ENCODE measurements at regions not wholly inside any gene's neighbourhood (a gene's known extent, or its start where the extent isn't known, plus 50 kb on each side); places are given as distances from the start of the nearest gene placed in this dataset.

DNA sequence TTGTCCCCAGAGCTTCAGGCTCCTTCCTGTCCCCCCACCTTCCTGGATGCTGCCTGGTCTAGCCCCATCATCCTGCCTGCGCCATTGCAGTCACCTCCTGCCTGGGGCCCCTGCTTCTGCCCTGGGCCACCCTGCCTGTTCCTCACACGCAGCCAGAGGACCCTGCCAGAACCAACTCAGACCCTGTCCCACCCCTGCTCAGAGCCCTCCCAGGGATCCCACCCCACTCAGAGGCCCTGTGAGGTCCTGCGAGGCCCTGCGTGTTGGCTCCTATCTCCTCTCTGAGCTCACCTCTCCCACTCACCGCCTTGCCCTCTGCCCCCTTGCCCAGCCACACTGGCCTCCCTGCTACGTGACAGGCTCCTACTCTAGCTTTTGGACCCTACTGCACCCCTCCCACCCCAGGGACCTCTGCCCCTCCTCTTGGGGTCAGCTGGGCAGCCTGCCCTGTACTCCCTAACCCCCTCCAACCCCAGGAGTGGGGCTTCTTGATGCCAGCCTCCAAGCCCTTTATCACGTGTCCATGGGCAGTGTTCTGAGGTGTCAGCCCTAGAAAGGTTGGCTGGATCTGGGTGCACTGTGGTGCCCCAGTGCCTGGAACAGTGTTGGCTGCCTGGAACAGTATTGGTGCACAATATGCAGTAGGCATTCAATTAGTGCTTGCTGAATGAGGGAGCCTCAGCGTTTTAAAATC is 68.3 kb downstream of the CEBPB start:
- DNase-seq: no peak

GRCh38 chr20:50259705-50260478 is 69.3 kb downstream of the CEBPB start:
- DNase-seq: no peak

DNA sequence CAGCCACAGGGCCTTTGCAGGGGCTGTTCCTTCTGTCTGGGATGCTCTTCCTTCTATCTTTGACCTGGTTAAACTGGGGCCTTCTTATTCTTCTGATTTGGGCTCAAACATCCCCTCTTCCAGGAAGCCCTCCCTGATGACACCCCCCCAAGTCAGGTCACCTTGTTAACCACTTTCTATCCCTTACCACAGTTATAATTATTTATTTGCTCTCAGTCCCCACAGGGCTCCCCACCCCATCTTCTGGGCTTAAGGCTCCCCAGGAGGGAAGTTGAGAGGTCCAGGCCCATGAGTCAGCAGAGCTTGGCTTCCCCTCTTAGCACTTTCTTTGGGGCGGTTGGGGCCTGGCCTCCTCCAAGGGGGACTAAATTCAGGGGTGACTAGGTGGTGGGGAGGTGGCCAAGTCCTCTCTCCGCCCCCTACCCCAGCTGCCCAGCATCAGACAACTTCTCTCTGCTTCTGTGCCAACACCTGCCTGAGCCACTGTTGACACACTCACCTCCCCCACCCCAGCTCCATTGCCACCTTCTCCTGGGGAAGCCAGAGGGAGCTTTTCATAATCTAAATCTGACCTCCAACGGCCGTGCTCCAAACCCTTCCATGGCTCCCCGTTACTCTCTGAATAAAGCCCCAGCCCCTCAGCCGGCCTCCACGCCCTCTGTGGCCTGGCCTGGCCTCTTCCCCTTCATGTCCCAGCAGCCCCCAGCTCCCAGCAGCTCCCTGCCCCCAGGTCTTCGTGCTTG is 70.0 kb downstream of the CEBPB start:
- DNase-seq: no peak

- no peak for DNase-seq
Observed at GRCh38 chr20:50261471-50262212, 71.0 kb downstream of the CEBPB start.

- no peak for DNase-seq
Observed at GRCh38 chr20:50263831-50264230, 73.2 kb downstream of the CEBPB start.

GRCh38 chr20:50264534-50265145 is 74.0 kb downstream of the CEBPB start:
- no peak for DNase-seq

GRCh38 chr20:50265245-50265946 is 74.8 kb downstream of the CEBPB start:
- no peak for DNase-seq

DNA sequence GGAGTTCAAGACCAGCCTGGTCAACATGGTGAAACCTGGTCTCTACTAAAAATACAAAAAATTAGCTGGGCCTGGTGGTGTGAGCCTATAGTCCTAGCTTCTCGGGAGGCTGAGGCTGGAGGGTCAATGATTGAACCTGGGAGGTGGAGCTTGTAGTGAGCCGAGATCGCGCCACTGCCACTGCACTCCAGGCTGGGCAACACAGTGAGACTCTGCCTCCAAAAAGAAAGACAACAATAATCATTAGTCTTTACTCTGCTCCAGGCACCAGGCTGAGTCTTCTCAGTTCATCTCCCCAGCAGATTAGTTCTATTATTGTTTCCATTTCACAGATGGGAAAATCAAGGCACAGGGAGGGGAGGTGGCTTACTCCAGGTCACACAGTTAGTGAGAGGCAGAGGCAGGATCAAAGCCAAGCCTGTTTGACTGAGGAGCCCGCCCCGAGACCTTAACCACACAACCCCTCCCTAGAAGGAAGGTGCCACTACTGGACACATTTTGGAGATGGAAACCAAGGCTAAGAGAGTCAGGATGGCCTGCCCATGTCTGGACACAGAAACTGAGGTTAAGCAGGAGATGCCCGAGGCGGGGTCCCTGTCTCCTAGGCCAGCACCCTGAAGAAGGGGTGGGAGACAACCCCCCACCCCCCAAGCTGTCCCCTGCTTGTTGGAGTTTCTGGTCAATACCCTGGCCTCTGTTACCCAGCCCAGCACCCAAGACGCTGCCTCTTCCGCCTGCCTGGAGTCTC is 75.8 kb downstream of the CEBPB start:
- no peak for DNase-seq

- DNase-seq: peak; percentile 71
Observed at GRCh38 chr20:50267041-50267865, 76.6 kb downstream of the CEBPB start.

DNA sequence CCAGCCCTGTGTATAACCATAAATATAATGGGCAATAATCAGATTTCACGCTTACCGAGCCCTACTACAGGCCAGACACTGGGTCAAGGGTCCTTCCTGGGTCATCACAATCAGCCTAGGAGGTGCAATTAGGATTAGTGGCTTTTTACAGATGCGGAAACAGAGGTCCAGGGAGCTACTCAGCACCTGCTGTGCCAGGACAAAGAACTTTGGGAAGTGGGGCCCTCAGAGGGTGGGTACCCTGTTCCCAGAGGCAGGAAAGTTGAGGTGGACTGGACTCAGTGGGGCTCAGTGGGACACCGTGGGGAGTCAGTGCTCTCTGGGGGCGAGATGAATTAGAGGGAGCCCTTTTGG is 77.2 kb downstream of the CEBPB start:
- DNase-seq: no peak

GRCh38 chr20:50269091-50270033 is 78.7 kb downstream of the CEBPB start:
- DNase-seq: no peak

GRCh38 chr20:50270034-50270395 is 79.4 kb downstream of the CEBPB start:
- DNase-seq: no peak

DNA sequence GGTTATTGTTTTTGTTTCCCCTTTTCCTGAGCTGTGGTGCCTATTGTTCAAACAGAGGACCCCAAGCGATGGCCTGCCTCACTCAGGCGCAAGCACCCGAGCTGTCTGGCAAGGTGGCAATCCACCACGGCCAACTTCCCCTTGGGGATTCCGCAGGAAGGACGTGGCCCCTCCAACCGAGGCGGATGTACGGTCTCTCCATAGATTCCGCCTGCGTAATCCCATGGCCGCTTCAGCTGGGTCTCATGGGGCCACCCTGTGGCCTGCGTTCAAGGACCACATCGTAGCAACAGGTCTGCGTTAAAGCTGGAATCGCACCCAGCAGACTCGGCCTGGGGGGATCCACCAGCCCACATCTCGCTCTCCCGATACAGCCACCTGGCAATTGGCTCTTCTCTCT is 79.9 kb downstream of the CEBPB start:
- DNase-seq: no peak

- no peak for DNase-seq
Observed at GRCh38 chr20:50271176-50271575, 80.5 kb downstream of the CEBPB start.

DNA sequence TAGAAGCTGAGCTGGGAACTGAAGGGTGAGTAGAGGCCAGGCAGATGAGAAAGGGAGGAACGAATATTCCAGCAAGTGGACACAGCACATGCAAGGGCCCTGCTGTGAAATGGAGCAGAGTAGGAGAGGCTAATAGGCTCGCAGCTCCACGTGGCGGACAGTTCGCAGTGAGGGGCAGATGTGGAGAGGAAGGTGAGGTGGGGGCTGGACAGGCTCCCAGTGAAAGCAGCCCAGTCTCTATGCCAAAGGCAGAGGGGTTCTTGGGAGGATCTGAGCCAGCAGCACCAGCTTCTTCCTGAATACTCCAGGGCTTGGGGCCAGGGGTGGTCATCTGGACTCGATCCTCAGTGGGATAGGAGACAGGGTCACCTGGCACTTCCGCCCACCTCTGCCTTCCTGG is 81.0 kb downstream of the CEBPB start:
- DNase-seq: no peak

DNA sequence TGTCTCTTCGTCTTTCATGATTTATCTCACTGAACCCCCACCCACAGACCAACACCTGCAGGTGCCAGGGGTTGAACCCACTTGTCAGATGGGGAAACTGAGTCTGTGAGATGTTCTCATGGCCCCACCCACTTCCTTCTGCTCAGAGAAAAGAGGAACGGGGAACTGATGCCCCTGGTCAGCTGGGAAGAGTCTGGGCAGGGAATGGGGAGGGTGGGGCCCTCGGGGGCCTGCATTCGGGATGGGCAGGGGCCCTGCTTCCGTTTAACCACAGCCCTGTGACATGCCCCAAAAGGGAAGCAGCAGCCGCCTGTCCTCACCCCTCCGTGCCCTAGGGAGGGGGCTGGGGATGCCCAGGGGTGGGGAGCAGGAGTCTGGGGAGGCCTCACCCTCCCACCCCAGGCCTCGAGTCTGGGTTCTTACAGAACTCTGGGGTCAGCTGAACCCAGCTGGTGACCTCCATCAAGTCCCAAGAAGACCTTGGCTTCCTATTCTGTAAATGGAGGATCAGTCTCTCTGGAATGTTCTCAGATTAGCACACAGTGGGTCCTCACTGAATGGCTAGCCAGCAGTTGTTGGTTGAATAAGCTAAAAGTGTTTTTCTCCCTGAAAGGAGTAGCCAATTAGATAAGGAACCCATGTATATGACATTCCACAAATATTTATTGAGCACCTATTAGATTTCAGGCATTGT is 81.5 kb downstream of the CEBPB start:
- no peak for DNase-seq

DNA sequence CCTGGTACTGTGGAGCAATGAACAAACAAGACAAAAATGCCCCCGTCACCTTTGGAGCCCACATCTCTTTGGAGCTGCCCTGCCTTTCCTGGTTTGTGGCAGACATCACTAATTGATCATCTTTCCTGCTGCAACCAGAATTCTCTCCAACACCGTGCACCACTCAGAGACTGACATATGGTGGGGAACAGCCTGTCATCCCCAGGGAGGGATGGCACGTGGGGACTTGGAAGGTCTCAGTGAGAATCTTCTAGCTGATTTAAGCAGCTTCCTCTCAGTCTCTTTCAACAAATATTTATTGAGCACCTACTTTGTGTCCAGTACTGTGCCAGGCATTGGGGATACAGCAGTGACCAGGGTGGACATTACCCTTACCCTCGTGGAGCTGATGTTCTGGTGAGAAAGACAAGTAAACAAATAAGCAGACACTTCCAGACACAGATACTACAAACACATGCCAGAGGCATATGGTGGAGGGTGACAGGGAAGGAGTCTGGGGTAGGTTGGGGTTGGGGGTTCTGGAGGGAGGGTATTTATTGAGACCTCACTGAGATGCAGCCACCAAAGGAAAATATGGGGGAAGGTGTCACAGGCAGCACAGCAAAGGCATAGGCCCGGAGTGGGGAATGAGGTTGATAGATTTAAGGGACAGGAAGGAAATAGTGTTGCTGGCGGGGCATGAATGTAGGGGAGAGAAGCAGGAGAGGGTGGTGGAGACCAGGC is 82.3 kb downstream of the CEBPB start:
- no peak for DNase-seq
